GM12878 (cell line): ENCODE measurements at regions not wholly inside any gene's neighbourhood (a gene's known extent, or its start where the extent isn't known, plus 50 kb on each side); places are given as distances from the start of the nearest gene placed in this dataset.

Experiments
- ATAC-seq: fragments of 200-7000 bp; cut with Tn5 transposase; 3 replicates; pipeline ENCODE4 v1.9.1; 2020; ENCODE audit warnings: mild to moderate bottlenecking, moderate library complexity
- BruUV-seq: library from RNA; stranded (reverse); fragments of 400-500 nt; replicated peaks from 2 replicates; lab custom pipeline; 2021; lab: Mats Ljungman, UMichigan
- CTCF ChIA-PET: fragments of 300-600 bp; sonication (Branson Sonifier 250); formaldehyde crosslinking; extraction: SDS; loops from one replicate; lab custom pipeline; 2021; ENCODE audit warnings: inconsistent platforms; lab: Yijun Ruan, JAX
- POLR2A ChIA-PET: fragments of 350-600 bp; formaldehyde crosslinking; extraction: SDS; loops from one replicate; lab custom pipeline; 2021; ENCODE audit warnings: inconsistent platforms; lab: Charles Lee
- RAD21 ChIA-PET: fragments of 300-600 bp; sonication (Branson Sonifier 250); formaldehyde crosslinking; loops from one replicate; lab custom pipeline; 2023; ENCODE audit warnings: antibody characterized with exemption; ENCODE audit not compliant: unreplicated experiment; lab: Charles Lee
- SMC1A ChIA-PET: fragments of 300-600 bp; sonication (Branson Sonifier 250); formaldehyde crosslinking; loops from one replicate; lab custom pipeline; 2023; ENCODE audit not compliant: unreplicated experiment, uncharacterized antibody; lab: Charles Lee
- DNase-seq: peaks from one replicate; pipeline ENCODE4 v3.0.0-alpha.2; 2011; ENCODE audit warnings: low read depth, low spot score
- FAIRE-seq: peaks from 3 replicates; lab custom pipeline; 2011; peaks lifted over from hg19 to GRCh38; lab: Jason Lieb, UNC
- H2AFZ ChIP-seq: 2 replicates; pipeline ENCODE4 v1.6.0; 2011; ENCODE audit warnings: low read depth, low read length, control low read depth; ENCODE audit not compliant: control insufficient read depth
- H3K27ac ChIP-seq: 2 replicates; pipeline ENCODE4 v1.5.1; 2011; ENCODE audit warnings: control low read depth; ENCODE audit not compliant: control insufficient read depth, insufficient read depth
- H3K27me3 ChIP-seq, 2 experiments: replicated peaks in 1 of 2; 2 replicates each; pipeline versions ENCODE4 v1.6.0 to v1.6.1; 2011; ENCODE audit warnings: low read length in 1 of 2; ENCODE audit not compliant: control insufficient read depth in 2 of 2, insufficient read depth in 2 of 2
- H3K36me3 ChIP-seq, 2 experiments: 2 replicates each; pipeline ENCODE4 v1.5.1; 2011; ENCODE audit warnings: low read length in 1 of 2; ENCODE audit not compliant: control insufficient read depth in 2 of 2, insufficient read depth in 2 of 2
- H3K4me1 ChIP-seq: 2 replicates; pipeline ENCODE4 v1.6.1; 2011; ENCODE audit warnings: mild to moderate bottlenecking, low read length, moderate library complexity, mixed read lengths; ENCODE audit not compliant: control insufficient read depth, insufficient read depth
- H3K4me2 ChIP-seq: 2 replicates; pipeline ENCODE4 v1.6.0; 2011; ENCODE audit warnings: control low read depth; ENCODE audit not compliant: control insufficient read depth, insufficient read depth
- H3K4me3 ChIP-seq: fragments of 200-600 bp; sonication (generic); 2 replicates; pipeline ENCODE4 v1.5.1; 2016
- H3K79me2 ChIP-seq: 2 replicates; pipeline ENCODE4 v1.6.0; 2011; ENCODE audit warnings: low read length; ENCODE audit not compliant: control insufficient read depth, insufficient read depth
- H3K9ac ChIP-seq: 2 replicates; pipeline ENCODE4 v1.8.0; 2011; ENCODE audit warnings: low read length, control low read depth, mixed read lengths; ENCODE audit not compliant: control insufficient read depth, insufficient read depth
- H3K9me3 ChIP-seq: replicated peaks from 3 replicates; pipeline ENCODE4 v1.5.1; 2011; ENCODE audit warnings: mild to moderate bottlenecking, low read length; ENCODE audit not compliant: control insufficient read depth, insufficient read depth
- H4K20me1 ChIP-seq: 2 replicates; pipeline ENCODE4 v1.6.0; 2011; ENCODE audit not compliant: control insufficient read depth, insufficient read depth
- ATF7 ChIP-seq: fragments of 450-650 bp; IDR thresholded peaks from 2 replicates; pipeline ENCODE4 v1.6.1; 2016; ENCODE audit warnings: low read depth, mild to moderate bottlenecking
- FOXM1 ChIP-seq: IDR thresholded peaks from 2 replicates; pipeline ENCODE4 v1.6.1; 2012; ENCODE audit warnings: low read depth, mild to moderate bottlenecking, inconsistent platforms, low read length, moderate library complexity
- RAD51 ChIP-seq: fragments of 450-650 bp; IDR thresholded peaks from 2 replicates; pipeline ENCODE4 v1.6.1; 2016; ENCODE audit warnings: moderate library complexity, mild to moderate bottlenecking, inconsistent platforms
- RCOR1 ChIP-seq: conservative IDR thresholded peaks from 2 replicates; pipeline ENCODE4 v1.6.1; 2012; ENCODE audit warnings: low read depth, low read length, improper control_type of control experiment
- SMC3 ChIP-seq: IDR thresholded peaks from 2 replicates; pipeline ENCODE4 v1.6.1; 2011; ENCODE audit warnings: low read length, improper control_type of control experiment, borderline replicate concordance
- SPI1 ChIP-seq: IDR thresholded peaks from 2 replicates; pipeline ENCODE4 v1.6.1; 2011; ENCODE audit warnings: low read depth, mild to moderate bottlenecking, low read length, moderate library complexity, borderline replicate concordance; ENCODE audit not compliant: insufficient read depth
- STAT3 ChIP-seq: IDR thresholded peaks from 2 replicates; pipeline ENCODE4 v1.6.1; 2011; ENCODE audit warnings: low read depth, low read length, improper control_type of control experiment
- WGBS: methylation state at CpG from one replicate; pipeline ENCODE4 v1.1.6; 2016; ENCODE audit warnings: low lambda C conversion rate; ENCODE audit not compliant: insufficient replicate concordance, insufficient coverage; ENCODE audit errors: missing lambda C conversion rate; 5-methylcytosine and 5-hydroxymethylcytosine counted together
- in situ Hi-C: fragments of 300-500 bp; cut with MboI; formaldehyde crosslinking; loops from 9 replicates; pipeline ENCODE4 v1.14.3; 2018; ENCODE audit warnings: mixed read lengths
- intact Hi-C: fragments of 100-400 bp; cut with micrococcal nuclease; formaldehyde crosslinking; loops from one replicate; pipeline ENCODE4 v1.14.2; 2022; ENCODE audit not compliant: unreplicated experiment
- TF ChIP-seq, protein P1 (sequence below): IDR thresholded peaks from 2 replicates; pipeline ENCODE4 v1.6.1; 2012; ENCODE audit warnings: low read depth, low read length, improper control_type of control experiment
- TF ChIP-seq, protein P2 (sequence below): fragments of 450-650 bp; formaldehyde crosslinking; IDR thresholded peaks from 2 replicates; pipeline ENCODE4 v1.4.0; 2020; ENCODE audit warnings: mild to moderate bottlenecking, moderate library complexity

DNA sequence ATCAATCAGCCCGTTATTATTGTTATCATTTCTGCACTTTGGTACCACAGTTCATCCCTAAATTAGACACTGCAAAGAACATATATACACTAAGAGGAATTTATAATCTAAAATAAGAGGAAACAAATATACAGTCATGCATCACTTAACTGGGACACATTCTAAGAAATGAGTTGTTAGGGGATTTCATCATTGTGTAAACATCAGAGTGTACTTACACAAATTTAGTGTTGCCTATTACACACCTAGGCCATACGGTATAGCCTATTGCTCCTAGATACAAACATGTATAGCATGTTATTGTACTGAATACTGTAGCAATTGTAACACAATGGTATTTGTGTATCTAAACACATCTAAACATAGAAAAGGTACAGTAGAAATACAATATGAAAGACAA, 190.5 kb downstream of the BMP4 start:
- in situ Hi-C loops (no loop called here), intact Hi-C loops (no loop called here)
- no peaks in the 10 kb centered on the region for H3K4me1 ChIP-seq
- H4K20me1 ChIP-seq: no peaks in the 10 kb centered on the region
- ChIA-PET CTCF (no interaction called here), POLR2A (no interaction called here), SMC1A (interaction anchor here (1.0 to 1.2 kb wide), 2 partner anchors 20 to 101 kb away, joined by 3 to 4 read pairs; no protein-coding TSS in a partner anchor), RAD21 (no interaction called here)
- no peak for ATAC-seq
- DNase-seq: no peak
- no peak overlapping the region for H3K9ac ChIP-seq
- H3K4me3 ChIP-seq: no peak overlapping the region
- TF ChIP-seq, protein P1, sequence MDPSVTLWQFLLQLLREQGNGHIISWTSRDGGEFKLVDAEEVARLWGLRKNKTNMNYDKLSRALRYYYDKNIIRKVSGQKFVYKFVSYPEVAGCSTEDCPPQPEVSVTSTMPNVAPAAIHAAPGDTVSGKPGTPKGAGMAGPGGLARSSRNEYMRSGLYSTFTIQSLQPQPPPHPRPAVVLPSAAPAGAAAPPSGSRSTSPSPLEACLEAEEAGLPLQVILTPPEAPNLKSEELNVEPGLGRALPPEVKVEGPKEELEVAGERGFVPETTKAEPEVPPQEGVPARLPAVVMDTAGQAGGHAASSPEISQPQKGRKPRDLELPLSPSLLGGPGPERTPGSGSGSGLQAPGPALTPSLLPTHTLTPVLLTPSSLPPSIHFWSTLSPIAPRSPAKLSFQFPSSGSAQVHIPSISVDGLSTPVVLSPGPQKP: no peak
- no peak for TF ChIP-seq SMC3
- no peak overlapping the region for H3K27ac ChIP-seq
- 15% methylated on average over 2 of the region's 2 CpGs for WGBS
- no peaks in the 10 kb centered on the region for H3K9me3 ChIP-seq
- H3K27me3 ChIP-seq: no peaks in the 10 kb centered on the region
- no peak overlapping the region for H3K4me2 ChIP-seq
- FAIRE-seq: no peak
- H3K79me2 ChIP-seq: no peaks in the 10 kb centered on the region
- no TSS peak for BruUV-seq
- no peak overlapping the region for H2AFZ ChIP-seq
- no peaks in the 10 kb centered on the region for H3K36me3 ChIP-seq

DNA sequence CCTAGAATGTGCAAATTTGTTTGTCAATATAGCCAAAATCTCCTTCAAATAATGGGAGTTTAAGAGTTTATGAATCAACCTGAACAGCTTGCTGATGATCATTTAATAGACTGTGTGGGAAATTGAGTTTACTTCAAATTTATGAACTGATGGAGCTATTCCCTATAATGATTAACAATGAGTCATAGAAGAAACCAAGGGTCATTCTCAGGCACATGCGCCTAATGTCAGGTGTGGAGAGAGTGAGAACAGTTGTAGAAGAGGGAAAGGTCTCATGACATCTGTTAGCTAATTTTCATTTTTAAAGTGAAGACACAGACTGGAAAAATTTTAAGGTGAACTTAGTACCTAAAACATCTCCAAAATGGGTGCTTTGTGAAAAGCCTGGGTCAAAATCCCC, 191.8 kb downstream of the BMP4 start:
- no peak for DNase-seq
- FAIRE-seq: no peak
- Histone ChIP-seq H3K9me3 (no peaks in the 10 kb centered on the region), H4K20me1 (no peaks in the 10 kb centered on the region), H3K4me3 (no peak overlapping the region), H3K36me3 (no peaks in the 10 kb centered on the region), H3K4me1 (no peaks in the 10 kb centered on the region), H3K4me2 (no peak overlapping the region), H3K79me2 (no peaks in the 10 kb centered on the region)
- WGBS: 100% methylated on average over 1 of the region's 1 CpG
- no TSS peak for BruUV-seq
- no peak for ATAC-seq
- POLR2A ChIA-PET: no interaction called here
- in situ Hi-C loops (no loop called here), intact Hi-C loops (no loop called here)
- no peak for TF ChIP-seq RCOR1
- no peak for TF ChIP-seq FOXM1
- no peak for TF ChIP-seq RAD51
- TF ChIP-seq, protein P2, sequence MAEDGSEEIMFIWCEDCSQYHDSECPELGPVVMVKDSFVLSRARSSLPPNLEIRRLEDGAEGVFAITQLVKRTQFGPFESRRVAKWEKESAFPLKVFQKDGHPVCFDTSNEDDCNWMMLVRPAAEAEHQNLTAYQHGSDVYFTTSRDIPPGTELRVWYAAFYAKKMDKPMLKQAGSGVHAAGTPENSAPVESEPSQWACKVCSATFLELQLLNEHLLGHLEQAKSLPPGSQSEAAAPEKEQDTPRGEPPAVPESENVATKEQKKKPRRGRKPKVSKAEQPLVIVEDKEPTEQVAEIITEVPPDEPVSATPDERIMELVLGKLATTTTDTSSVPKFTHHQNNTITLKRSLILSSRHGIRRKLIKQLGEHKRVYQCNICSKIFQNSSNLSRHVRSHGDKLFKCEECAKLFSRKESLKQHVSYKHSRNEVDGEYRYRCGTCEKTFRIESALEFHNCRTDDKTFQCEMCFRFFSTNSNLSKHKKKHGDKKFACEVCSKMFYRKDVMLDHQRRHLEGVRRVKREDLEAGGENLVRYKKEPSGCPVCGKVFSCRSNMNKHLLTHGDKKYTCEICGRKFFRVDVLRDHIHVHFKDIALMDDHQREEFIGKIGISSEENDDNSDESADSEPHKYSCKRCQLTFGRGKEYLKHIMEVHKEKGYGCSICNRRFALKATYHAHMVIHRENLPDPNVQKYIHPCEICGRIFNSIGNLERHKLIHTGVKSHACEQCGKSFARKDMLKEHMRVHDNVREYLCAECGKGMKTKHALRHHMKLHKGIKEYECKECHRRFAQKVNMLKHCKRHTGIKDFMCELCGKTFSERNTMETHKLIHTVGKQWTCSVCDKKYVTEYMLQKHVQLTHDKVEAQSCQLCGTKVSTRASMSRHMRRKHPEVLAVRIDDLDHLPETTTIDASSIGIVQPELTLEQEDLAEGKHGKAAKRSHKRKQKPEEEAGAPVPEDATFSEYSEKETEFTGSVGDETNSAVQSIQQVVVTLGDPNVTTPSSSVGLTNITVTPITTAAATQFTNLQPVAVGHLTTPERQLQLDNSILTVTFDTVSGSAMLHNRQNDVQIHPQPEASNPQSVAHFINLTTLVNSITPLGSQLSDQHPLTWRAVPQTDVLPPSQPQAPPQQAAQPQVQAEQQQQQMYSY: no peak
- TF ChIP-seq STAT3: no peak
- no peak for TF ChIP-seq ATF7
- no peak for TF ChIP-seq SPI1
- TF ChIP-seq, protein P1: no peak
- TF ChIP-seq, all 136 proteins: peak for 0
- no peak overlapping the region for H2AFZ ChIP-seq
- ChIA-PET RAD21 (no interaction called here), SMC1A (interaction anchor here (1.0 to 1.5 kb wide), 3 partner anchors 19 to 100 kb away, joined by 3 to 4 read pairs (median 3); no protein-coding TSS in a partner anchor), CTCF (no interaction called here)
- no peaks in the 10 kb centered on the region for H3K27me3 ChIP-seq
- H3K27ac ChIP-seq: no peak overlapping the region
- H3K9ac ChIP-seq: no peak overlapping the region
